Spleen (tissue), 11 donors: ENCODE measurements at regions not wholly inside any gene's neighbourhood (a gene's known extent, or its start where the extent isn't known, plus 50 kb on each side); places are given as distances from the start of the nearest gene placed in this dataset.
A peak's percentile ranks its signal among the peaks of the same experiment; 100 is the strongest.
"Not testable (repeated sequence)": the region's sequence is repeated elsewhere in the genome, so short reads cannot be mapped to it uniquely, and the experiment has no call there.

Source experiments
- DNase-seq: peaks from one replicate; pipeline ENCODE4 v3.0.0-alpha.2; 2020
- H3K27ac ChIP-seq, 8 donors: fragments of 200-600 bp; sonication (generic) in 7 of 8; 1 replicate in 4 of 8; 2 replicates in 4 of 8; pipeline versions ENCODE4 v1.5.0 to v1.8.0; 2016 to 2021; ENCODE audit warnings: inconsistent platforms in 4 of 8, mild to moderate bottlenecking in 4 of 8, moderate library complexity in 1 of 8
- H3K27me3 ChIP-seq, 7 donors: fragments of 200-600 bp; sonication (generic) in 6 of 7; replicated peaks in 1 of 7; 1 replicate in 4 of 7; 2 replicates in 3 of 7; pipeline versions ENCODE4 v1.5.0 to v1.8.0; 2016 to 2021; ENCODE audit warnings: inconsistent platforms in 3 of 7, mild to moderate bottlenecking in 1 of 7
- H3K36me3 ChIP-seq, 6 donors: fragments of 200-600 bp; sonication (generic) in 5 of 6; 1 replicate in 4 of 6; 2 replicates in 2 of 6; pipeline versions ENCODE4 v1.5.0 to v1.8.0; 2016 to 2021; ENCODE audit warnings: inconsistent platforms in 2 of 6
- H3K4me1 ChIP-seq, 6 donors: fragments of 200-600 bp; sonication (generic) in 5 of 6; 1 replicate in 3 of 6; 2 replicates in 3 of 6; pipeline versions ENCODE4 v1.5.0 to v1.8.0; 2016 to 2021; ENCODE audit warnings: inconsistent platforms in 3 of 6
- H3K4me3 ChIP-seq, 8 donors: fragments of 200-600 bp; sonication (generic) in 7 of 8; 1 replicate in 4 of 8; 2 replicates in 4 of 8; pipeline versions ENCODE4 v1.5.0 to v1.8.0; 2016 to 2021; ENCODE audit warnings: inconsistent platforms in 4 of 8, mild to moderate bottlenecking in 4 of 8, moderate library complexity in 2 of 8
- H3K9me3 ChIP-seq, 8 donors: fragments of 200-600 bp; sonication (generic) in 7 of 8; 1 replicate in 4 of 8; 2 replicates in 4 of 8; pipeline versions ENCODE4 v1.5.0 to v1.8.0; 2016 to 2021; ENCODE audit warnings: inconsistent platforms in 4 of 8
- CTCF ChIP-seq, 11 experiments: fragments of 200-600 bp in 7 of 11; fragments of 450-650 bp in 4 of 11; sonication (generic) in 4 of 11; IDR thresholded peaks in 8 of 11; conservative IDR thresholded peaks in 3 of 11; 1 replicate in 7 of 11; 2 replicates in 4 of 11; pipeline versions ENCODE4 v1.4.0 to v1.8.0; 2016 to 2021; ENCODE audit warnings: antibody characterized with exemption in 11 of 11, inconsistent platforms in 4 of 11, mild to moderate bottlenecking in 1 of 11
- POLR2A ChIP-seq, 3 donors: fragments of 450-650 bp; IDR thresholded peaks; one replicate each; pipeline ENCODE4 v1.5.1; 2017; ENCODE audit warnings: antibody characterized with exemption in 3 of 3, mild to moderate bottlenecking in 1 of 3
- POLR2AphosphoS5 ChIP-seq, 3 donors: sonication (generic); formaldehyde crosslinking; IDR thresholded peaks; one replicate each; pipeline ENCODE4 v1.5.1; 2017; ENCODE audit warnings: antibody characterized with exemption in 3 of 3
- WGBS, 5 donors: extraction: QIAGEN DNeasy Blood & Tissue Kit in 3 of 5; methylation state at CpG; one replicate each; pipeline versions ENCODE4 v1.1.5 to v1.1.7; 2013 to 2018; 5-methylcytosine and 5-hydroxymethylcytosine counted together
- intact Hi-C: fragments of 100-400 bp; cut with DNase I; formaldehyde crosslinking; loops from one replicate; pipeline ENCODE4 v1.15.0; 2023; ENCODE audit warnings: low total_unique reads
- donor health status: healthy with polysubstance abuse.
- donor health status: DM: no; HTN: no; CAD: no; lungs with moderate emphysema.
- donor health status: DM: no; HTN: no; CAD: no.
- donor health status: Bipolar disorder and iron deficiency.
- donor health status: healthy.
- donor health status: DM: no; HTN: no; CAD: no.
- donor health status: DM: yes; HTN: yes; CAD: no.

- Histone ChIP-seq H3K4me3 (no peak overlapping the region), H3K4me1 (no peaks in the 10 kb centered on the region), H3K27me3 (no peaks in the 10 kb centered on the region), H3K27ac (no peak overlapping the region), H3K36me3 (no peaks in the 10 kb centered on the region), H3K9me3 (peaks cover 0 to 39% (median 20%) of the 10 kb centered on the region in 8 donors)
- TF ChIP-seq POLR2AphosphoS5 (IDR thresholded peaks at IDR 0.05) (no peak), POLR2A (IDR thresholded peaks at IDR 0.05) (no peak), CTCF (IDR thresholded peaks at IDR 0.05 in 8 of 11, conservative IDR thresholded peaks at IDR 0.05 in 3 of 11) (no peak)
- intact Hi-C loops, result no loop called here
- DNase-seq, result no peak
- WGBS, 5 donors, result 62 to 86% (median 79%) methylated on average over 4 to 5 of the region's 5 CpGs
Measured at GRCh38 chr12:39671898-39672875, 52.6 kb upstream of the ABCD2 start.

- DNase-seq, intact Hi-C loops, H3K4me3 ChIP-seq: not testable (repeated sequence)
Measured at GRCh38 chr12:39669539-39669938, 49.9 kb upstream of the ABCD2 start.

More at GRCh38 chr12:39669539-39669938, 49.9 kb upstream of the ABCD2 start:
- Histone ChIP-seq H3K9me3 (peaks cover 0 to 38% (median 20%) of the 10 kb centered on the region in 8 donors), H3K27ac (peak overlapping the region in 2 of 8 donors; percentile 18 to 33)
- 39 to 68% (median 63%) methylated on average over 5 to 7 of the region's 7 CpGs for WGBS, 5 donors
- H3K36me3 ChIP-seq, H3K27me3 ChIP-seq, H3K4me1 ChIP-seq: not testable (repeated sequence)
